NT2/D1 (cell line): ENCODE measurements at regions not wholly inside any gene's neighbourhood (a gene's known extent, or its start where the extent isn't known, plus 50 kb on each side); places are given as distances from the start of the nearest gene placed in this dataset.

ENCODE experiments used
- SUZ12 ChIP-seq: IDR thresholded peaks from 2 replicates; pipeline ENCODE4 v1.6.1; 2011; ENCODE audit not compliant: insufficient read length, insufficient read depth; ENCODE audit errors: extremely low read depth
- YY1 ChIP-seq: IDR thresholded peaks from 2 replicates; pipeline ENCODE4 v1.6.1; 2011; ENCODE audit not compliant: insufficient read length, insufficient read depth
- ZNF274 ChIP-seq: IDR thresholded peaks from 2 replicates; pipeline ENCODE4 v1.6.1; 2011; ENCODE audit warnings: mild to moderate bottlenecking, low read depth, low read length

GRCh38 chr13:80469853-80470381 is 129.0 kb upstream of the SPRY2 start:
- no peak for TF ChIP-seq ZNF274
- TF ChIP-seq SUZ12: no peak
- TF ChIP-seq YY1: no peak
